Stimulated activated CD4-positive, alpha-beta T cell treated with anti-CD3 and anti-CD28 coated beads, Interleukin-2, amount 100 ng/mL, for 4 hours (primary cell): ENCODE measurements at regions not wholly inside any gene's neighbourhood (a gene's known extent, or its start where the extent isn't known, plus 50 kb on each side); places are given as distances from the start of the nearest gene placed in this dataset.

Experiments
- DNase-seq: peaks from one replicate; pipeline ENCODE4 v3.0.0-alpha.2; 2020; ENCODE audit warnings: low read depth

- DNase-seq: no peak
Observed at GRCh38 chr6:102619585-102619984, 1226.1 kb downstream of the GRIK2 start.

GRCh38 chr6:102582569-102582968, 1189.1 kb downstream of the GRIK2 start:
- DNase-seq: no peak

- DNase-seq: no peak
Observed at GRCh38 chr6:102581378-102582124, 1188.0 kb downstream of the GRIK2 start.

- no peak for DNase-seq
Observed at GRCh38 chr6:102571236-102571908, 1177.9 kb downstream of the GRIK2 start.

GRCh38 chr6:102562713-102563112, 1169.2 kb downstream of the GRIK2 start:
- DNase-seq: no peak

- DNase-seq: no peak
Observed at GRCh38 chr6:102553214-102553613, 1159.7 kb downstream of the GRIK2 start.

- no peak for DNase-seq
Observed at GRCh38 chr6:102549221-102549874, 1155.8 kb downstream of the GRIK2 start.

- no peak for DNase-seq
Observed at GRCh38 chr6:102525336-102525735, 1131.8 kb downstream of the GRIK2 start.

GRCh38 chr6:102520966-102521365, 1127.5 kb downstream of the GRIK2 start:
- no peak for DNase-seq

GRCh38 chr6:102517506-102517905, 1124.0 kb downstream of the GRIK2 start:
- no peak for DNase-seq

- no peak for DNase-seq
Observed at GRCh38 chr6:102501615-102502014, 1108.1 kb downstream of the GRIK2 start.

- no peak for DNase-seq
Observed at GRCh38 chr6:102494808-102495207, 1101.3 kb downstream of the GRIK2 start.

GRCh38 chr6:102493485-102493884, 1100.0 kb downstream of the GRIK2 start:
- DNase-seq: no peak

- no peak for DNase-seq
Observed at GRCh38 chr6:102488729-102489128, 1095.2 kb downstream of the GRIK2 start.

- no peak for DNase-seq
Observed at GRCh38 chr6:102485480-102485879, 1092.0 kb downstream of the GRIK2 start.

GRCh38 chr6:102474041-102474807, 1080.7 kb downstream of the GRIK2 start:
- DNase-seq: no peak

- DNase-seq: no peak
Observed at GRCh38 chr6:102458990-102459389, 1065.5 kb downstream of the GRIK2 start.

- DNase-seq: no peak
Observed at GRCh38 chr6:102438171-102438570, 1044.7 kb downstream of the GRIK2 start.

- no peak for DNase-seq
Observed at GRCh38 chr6:102417368-102417998, 1024.0 kb downstream of the GRIK2 start.

GRCh38 chr6:102415891-102416290, 1022.4 kb downstream of the GRIK2 start:
- no peak for DNase-seq

GRCh38 chr6:102411796-102412195, 1018.3 kb downstream of the GRIK2 start:
- no peak for DNase-seq
